ENCODE measurements at regions not wholly inside any gene's neighbourhood (a gene's known extent, or its start where the extent isn't known, plus 50 kb on each side); places are given as distances from the start of the nearest gene placed in this dataset.

GRCh38 chr5:69007163-69007562, 86.7 kb upstream of the SLC30A5 start:
- TF ChIP-seq CTCF (IDR thresholded peaks at IDR 0.05 in 8 of 11, conservative IDR thresholded peaks at IDR 0.05 in 3 of 11) (no peak), POLR2A (IDR thresholded peaks at IDR 0.05) (no peak)
